ENCODE measurements at regions not wholly inside any gene's neighbourhood (a gene's known extent, or its start where the extent isn't known, plus 50 kb on each side); places are given as distances from the start of the nearest gene placed in this dataset.

DNA sequence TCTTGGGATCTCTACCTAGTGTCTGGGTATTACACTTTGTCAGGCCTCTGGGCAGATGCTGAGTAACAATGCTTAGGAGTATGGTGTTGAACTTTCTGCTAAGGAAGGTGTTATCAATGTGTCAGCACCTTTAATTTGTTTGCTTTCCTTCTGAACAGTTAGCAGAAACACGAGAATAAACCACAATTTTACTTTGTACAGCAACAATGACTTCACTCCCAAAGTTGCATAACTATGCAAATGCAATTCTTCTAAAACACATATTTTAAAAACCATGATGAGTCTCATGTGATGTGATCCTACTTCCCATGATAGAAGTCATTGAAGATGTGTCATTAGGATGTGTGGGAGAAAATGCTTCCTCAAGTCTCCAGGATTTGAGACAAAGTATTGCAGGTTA is 155.0 kb downstream of the POSTN start:
- H3K4me1 ChIP-seq (ENCODE audit: control insufficient read depth in 2 of 3, insufficient read depth in 2 of 3, low read depth in 1 of 3, low read length in 3 of 3): no peaks in the 10 kb centered on the region
- H3K27me3 ChIP-seq (ENCODE audit: control insufficient read depth, insufficient read depth, low read length): no peaks in the 10 kb centered on the region
- no peaks in the 10 kb centered on the region for H3K36me3 ChIP-seq (ENCODE audit: control insufficient read depth in 2 of 3, insufficient read depth in 3 of 3, low read length in 3 of 3)
- TF ChIP-seq, protein P1, sequence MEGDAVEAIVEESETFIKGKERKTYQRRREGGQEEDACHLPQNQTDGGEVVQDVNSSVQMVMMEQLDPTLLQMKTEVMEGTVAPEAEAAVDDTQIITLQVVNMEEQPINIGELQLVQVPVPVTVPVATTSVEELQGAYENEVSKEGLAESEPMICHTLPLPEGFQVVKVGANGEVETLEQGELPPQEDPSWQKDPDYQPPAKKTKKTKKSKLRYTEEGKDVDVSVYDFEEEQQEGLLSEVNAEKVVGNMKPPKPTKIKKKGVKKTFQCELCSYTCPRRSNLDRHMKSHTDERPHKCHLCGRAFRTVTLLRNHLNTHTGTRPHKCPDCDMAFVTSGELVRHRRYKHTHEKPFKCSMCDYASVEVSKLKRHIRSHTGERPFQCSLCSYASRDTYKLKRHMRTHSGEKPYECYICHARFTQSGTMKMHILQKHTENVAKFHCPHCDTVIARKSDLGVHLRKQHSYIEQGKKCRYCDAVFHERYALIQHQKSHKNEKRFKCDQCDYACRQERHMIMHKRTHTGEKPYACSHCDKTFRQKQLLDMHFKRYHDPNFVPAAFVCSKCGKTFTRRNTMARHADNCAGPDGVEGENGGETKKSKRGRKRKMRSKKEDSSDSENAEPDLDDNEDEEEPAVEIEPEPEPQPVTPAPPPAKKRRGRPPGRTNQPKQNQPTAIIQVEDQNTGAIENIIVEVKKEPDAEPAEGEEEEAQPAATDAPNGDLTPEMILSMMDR (IDR thresholded peaks at IDR 0.05; ENCODE audit: borderline replicate concordance, extremely low read depth, insufficient read depth): no peak
- FAIRE-seq (no peak), DNase-seq (no peak)
- no peaks in the 10 kb centered on the region for H3K9me3 ChIP-seq (ENCODE audit: control insufficient read depth in 2 of 3, insufficient read depth in 1 of 3, low read length in 3 of 3)
- intact Hi-C loops (cut with DNase I): no loop called here
- no peak overlapping the region for H3K27ac ChIP-seq (ENCODE audit: low read depth in 2 of 2, low read length in 2 of 2)
- H3K9ac ChIP-seq (ENCODE audit: low read length in 3 of 3): no peak overlapping the region
- no peak overlapping the region for H3K4me3 ChIP-seq (ENCODE audit: low read length in 3 of 3)

DNA sequence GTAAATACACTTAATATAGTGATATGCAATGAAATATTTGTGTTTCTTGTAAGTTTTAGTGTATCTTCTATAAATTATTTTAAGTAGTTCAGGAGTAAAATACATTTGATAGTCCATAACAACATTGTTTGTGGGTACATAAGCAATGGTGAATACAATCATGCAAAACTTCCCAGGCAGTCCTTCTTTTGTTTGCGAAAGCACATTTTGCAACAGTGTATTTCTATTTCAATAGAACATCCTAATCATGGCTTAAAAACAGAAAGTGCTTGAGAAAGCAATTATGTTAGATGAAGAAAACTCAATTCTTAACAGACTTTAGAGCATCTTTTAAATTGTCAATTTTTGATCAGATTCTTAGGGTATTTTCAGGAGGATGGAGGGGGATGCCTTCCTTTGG is 155.6 kb downstream of the POSTN start:
- FAIRE-seq: no peak
- Histone ChIP-seq H3K9ac (ENCODE audit: low read length in 3 of 3) (no peak overlapping the region), H3K9me3 (ENCODE audit: control insufficient read depth in 2 of 3, insufficient read depth in 1 of 3, low read length in 3 of 3) (no peaks in the 10 kb centered on the region), H3K4me3 (ENCODE audit: low read length in 3 of 3) (no peak overlapping the region), H3K27ac (ENCODE audit: low read depth in 2 of 2, low read length in 2 of 2) (no peak overlapping the region), H3K36me3 (ENCODE audit: control insufficient read depth in 2 of 3, insufficient read depth in 3 of 3, low read length in 3 of 3) (no peaks in the 10 kb centered on the region), H3K4me1 (ENCODE audit: control insufficient read depth in 2 of 3, insufficient read depth in 2 of 3, low read depth in 1 of 3, low read length in 3 of 3) (no peaks in the 10 kb centered on the region), H3K27me3 (ENCODE audit: control insufficient read depth, insufficient read depth, low read length) (no peaks in the 10 kb centered on the region)
- TF ChIP-seq, protein P1 (IDR thresholded peaks at IDR 0.05; ENCODE audit: borderline replicate concordance, extremely low read depth, insufficient read depth): no peak
- DNase-seq: no peak
- intact Hi-C loops (cut with DNase I): no loop called here

DNA sequence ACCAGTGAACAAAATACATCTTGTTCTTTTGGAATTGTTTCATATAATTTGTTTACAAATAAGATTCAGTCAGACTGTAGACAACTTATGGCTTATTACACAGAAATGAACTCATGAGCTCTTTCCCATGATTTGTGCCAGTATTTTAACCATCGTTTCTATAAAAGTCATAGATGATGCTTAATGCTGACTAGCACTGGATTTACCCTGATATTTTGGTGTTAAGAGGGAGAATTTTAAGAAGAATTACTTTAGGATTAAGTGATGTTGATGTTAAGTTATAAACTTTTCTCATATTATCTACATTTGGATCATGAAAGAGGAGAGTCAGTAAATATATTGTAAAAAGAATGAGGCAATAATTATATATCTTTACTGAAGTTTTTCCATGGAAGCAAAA is 162.7 kb downstream of the POSTN start:
- no peaks in the 10 kb centered on the region for H3K36me3 ChIP-seq (ENCODE audit: control insufficient read depth in 2 of 3, insufficient read depth in 3 of 3, low read length in 3 of 3)
- TF ChIP-seq, protein P1 (IDR thresholded peaks at IDR 0.05; ENCODE audit: borderline replicate concordance, extremely low read depth, insufficient read depth): no peak
- no peaks in the 10 kb centered on the region for H3K9me3 ChIP-seq (ENCODE audit: control insufficient read depth in 2 of 3, insufficient read depth in 1 of 3, low read length in 3 of 3)
- DNase-seq (no peak), FAIRE-seq (no peak)
- H3K27ac ChIP-seq (ENCODE audit: low read depth in 2 of 2, low read length in 2 of 2): no peak overlapping the region
- H3K4me3 ChIP-seq (ENCODE audit: low read length in 3 of 3): no peak overlapping the region
- intact Hi-C loops (cut with DNase I): no loop called here
- H3K4me1 ChIP-seq (ENCODE audit: control insufficient read depth in 2 of 3, insufficient read depth in 2 of 3, low read depth in 1 of 3, low read length in 3 of 3): no peaks in the 10 kb centered on the region
- no peaks in the 10 kb centered on the region for H3K27me3 ChIP-seq (ENCODE audit: control insufficient read depth, insufficient read depth, low read length)
- H3K9ac ChIP-seq (ENCODE audit: low read length in 3 of 3): no peak overlapping the region

DNA sequence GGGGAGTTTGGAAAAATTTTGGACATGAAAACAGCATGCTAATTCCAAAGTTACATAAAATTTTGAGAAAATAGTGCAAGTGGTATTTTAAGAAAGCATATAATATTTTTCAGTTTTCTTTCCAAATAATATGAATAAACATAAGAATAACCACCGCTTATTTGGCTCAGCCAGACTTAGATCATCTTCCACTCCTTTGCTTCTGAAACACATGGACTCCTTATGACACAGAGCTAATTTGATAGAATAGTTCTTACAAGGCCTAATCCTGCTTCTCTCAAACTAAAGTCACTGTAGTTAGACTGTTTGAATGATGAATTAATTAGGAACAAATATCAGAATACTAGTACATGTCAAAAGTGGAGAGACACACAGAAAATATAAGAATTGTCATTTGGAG is 165.5 kb downstream of the POSTN start:
- FAIRE-seq: no peak
- intact Hi-C loops (cut with DNase I): no loop called here
- no peak for DNase-seq
- H3K27me3 ChIP-seq (ENCODE audit: control insufficient read depth, insufficient read depth, low read length): no peaks in the 10 kb centered on the region
- H3K4me3 ChIP-seq (ENCODE audit: low read length in 3 of 3): no peak overlapping the region
- no peaks in the 10 kb centered on the region for H3K9me3 ChIP-seq (ENCODE audit: control insufficient read depth in 2 of 3, insufficient read depth in 1 of 3, low read length in 3 of 3)
- no peak overlapping the region for H3K27ac ChIP-seq (ENCODE audit: low read depth in 2 of 2, low read length in 2 of 2)
- H3K4me1 ChIP-seq (ENCODE audit: control insufficient read depth in 2 of 3, insufficient read depth in 2 of 3, low read depth in 1 of 3, low read length in 3 of 3): no peaks in the 10 kb centered on the region
- H3K9ac ChIP-seq (ENCODE audit: low read length in 3 of 3): no peak overlapping the region
- TF ChIP-seq, protein P1 (IDR thresholded peaks at IDR 0.05; ENCODE audit: borderline replicate concordance, extremely low read depth, insufficient read depth): no peak
- H3K36me3 ChIP-seq (ENCODE audit: control insufficient read depth in 2 of 3, insufficient read depth in 3 of 3, low read length in 3 of 3): no peaks in the 10 kb centered on the region
